ENCODE measurements at regions not wholly inside any gene's neighbourhood (a gene's known extent, or its start where the extent isn't known, plus 50 kb on each side); places are given as distances from the start of the nearest gene placed in this dataset.

DNA sequence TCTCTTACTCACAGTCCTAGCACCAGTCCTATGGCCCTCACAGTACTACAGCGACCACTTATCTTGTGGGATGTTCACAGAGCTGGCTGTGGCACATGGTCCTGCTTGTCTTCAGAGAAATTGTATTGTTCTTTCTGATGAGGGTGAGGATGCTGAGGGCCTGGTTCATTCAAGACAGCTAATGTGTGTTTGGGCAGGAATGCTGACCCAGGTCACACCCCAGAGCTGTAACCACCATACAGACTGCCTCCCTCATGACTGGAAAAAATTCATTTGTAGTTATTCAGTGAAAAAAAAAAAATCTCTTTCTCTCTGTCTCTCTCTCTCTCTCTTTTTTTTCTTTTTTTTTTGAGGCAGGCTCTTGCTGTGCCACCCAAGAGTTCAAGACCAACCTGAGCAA is 83.5 kb downstream of the KLF6 start:
- TF ChIP-seq, protein P1, sequence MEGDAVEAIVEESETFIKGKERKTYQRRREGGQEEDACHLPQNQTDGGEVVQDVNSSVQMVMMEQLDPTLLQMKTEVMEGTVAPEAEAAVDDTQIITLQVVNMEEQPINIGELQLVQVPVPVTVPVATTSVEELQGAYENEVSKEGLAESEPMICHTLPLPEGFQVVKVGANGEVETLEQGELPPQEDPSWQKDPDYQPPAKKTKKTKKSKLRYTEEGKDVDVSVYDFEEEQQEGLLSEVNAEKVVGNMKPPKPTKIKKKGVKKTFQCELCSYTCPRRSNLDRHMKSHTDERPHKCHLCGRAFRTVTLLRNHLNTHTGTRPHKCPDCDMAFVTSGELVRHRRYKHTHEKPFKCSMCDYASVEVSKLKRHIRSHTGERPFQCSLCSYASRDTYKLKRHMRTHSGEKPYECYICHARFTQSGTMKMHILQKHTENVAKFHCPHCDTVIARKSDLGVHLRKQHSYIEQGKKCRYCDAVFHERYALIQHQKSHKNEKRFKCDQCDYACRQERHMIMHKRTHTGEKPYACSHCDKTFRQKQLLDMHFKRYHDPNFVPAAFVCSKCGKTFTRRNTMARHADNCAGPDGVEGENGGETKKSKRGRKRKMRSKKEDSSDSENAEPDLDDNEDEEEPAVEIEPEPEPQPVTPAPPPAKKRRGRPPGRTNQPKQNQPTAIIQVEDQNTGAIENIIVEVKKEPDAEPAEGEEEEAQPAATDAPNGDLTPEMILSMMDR (IDR thresholded peaks at IDR 0.05), result no peak
- no peak for TF ChIP-seq EZH2 (IDR thresholded peaks at IDR 0.05; ENCODE audit: borderline replicate concordance, insufficient read depth, low read depth, low read length, poor library complexity, severe bottlenecking)

All from B cell (primary cell).